ENCODE measurements at regions not wholly inside any gene's neighbourhood (a gene's known extent, or its start where the extent isn't known, plus 50 kb on each side); places are given as distances from the start of the nearest gene placed in this dataset.
A peak's percentile ranks its signal among the peaks of the same experiment; 100 is the strongest.

DNA sequence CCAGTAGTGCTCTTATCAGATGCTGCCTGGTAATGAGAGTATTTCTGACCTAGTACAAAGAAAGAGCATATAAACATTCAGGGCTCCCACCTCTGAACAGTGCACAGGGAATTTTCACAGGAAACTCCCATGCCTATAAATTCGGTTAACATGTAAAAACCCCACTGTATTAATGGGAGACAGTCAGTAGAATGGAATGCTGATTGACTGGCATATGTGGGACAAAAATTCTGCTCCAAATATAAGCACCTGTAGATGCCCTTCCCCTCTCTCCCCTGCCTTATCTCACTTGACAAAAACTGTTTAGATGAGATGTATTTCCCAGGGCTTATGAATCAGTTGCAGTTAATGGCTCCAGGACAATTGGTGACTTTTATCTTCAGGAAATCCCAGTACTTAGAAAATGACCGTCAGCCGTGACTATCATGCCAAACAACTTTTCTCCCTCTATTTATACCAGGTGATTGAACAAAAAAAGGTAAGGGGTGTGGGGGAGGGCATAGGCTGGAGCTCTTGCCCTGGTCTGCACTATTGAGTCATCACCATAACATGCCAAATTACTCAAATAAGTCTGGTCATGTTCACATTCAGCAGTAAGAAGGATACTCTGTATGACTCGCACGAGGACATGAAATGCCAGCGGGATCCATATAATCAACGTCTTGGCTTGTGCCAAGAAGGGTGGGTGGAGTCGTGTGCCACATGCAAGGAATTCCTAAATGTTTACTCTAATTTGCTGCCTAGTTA is 176.4 kb upstream of the BMP2 start:
- no peak overlapping the region for H3K4me3 ChIP-seq (ENCODE audit: low read depth, low read length)
- ChIA-PET CTCF (no interaction called here), POLR2A (interaction anchor here (0.6 kb wide), 1 partner anchor 179 kb away, joined by 5 read pairs; no protein-coding TSS in a partner anchor)
- no peak overlapping the region for H3K27ac ChIP-seq (ENCODE audit: extremely low read depth, low read depth, low read length)
- H3K4me1 ChIP-seq (ENCODE audit: control insufficient read depth, insufficient read depth, low read length), result no peaks in the 10 kb centered on the region
- H3K36me3 ChIP-seq (ENCODE audit: control insufficient read depth in 2 of 2, insufficient read depth in 1 of 2, low read length in 2 of 2), result no peaks in the 10 kb centered on the region
- no peak for TF ChIP-seq ZNF354C (tag by site-specific recombination; IDR thresholded peaks at IDR 0.05; ENCODE audit: borderline replicate concordance, low read depth)
- TF ChIP-seq ZNF248 (tag by site-specific recombination; IDR thresholded peaks at IDR 0.05), result no peak
- no peak for TF ChIP-seq ZNF138 (tag by site-specific recombination; IDR thresholded peaks at IDR 0.05; ENCODE audit: borderline replicate concordance)
- TF ChIP-seq ZNF266 (tag by site-specific recombination; IDR thresholded peaks at IDR 0.05; ENCODE audit: low read depth), result no peak
- TF ChIP-seq, protein P1, sequence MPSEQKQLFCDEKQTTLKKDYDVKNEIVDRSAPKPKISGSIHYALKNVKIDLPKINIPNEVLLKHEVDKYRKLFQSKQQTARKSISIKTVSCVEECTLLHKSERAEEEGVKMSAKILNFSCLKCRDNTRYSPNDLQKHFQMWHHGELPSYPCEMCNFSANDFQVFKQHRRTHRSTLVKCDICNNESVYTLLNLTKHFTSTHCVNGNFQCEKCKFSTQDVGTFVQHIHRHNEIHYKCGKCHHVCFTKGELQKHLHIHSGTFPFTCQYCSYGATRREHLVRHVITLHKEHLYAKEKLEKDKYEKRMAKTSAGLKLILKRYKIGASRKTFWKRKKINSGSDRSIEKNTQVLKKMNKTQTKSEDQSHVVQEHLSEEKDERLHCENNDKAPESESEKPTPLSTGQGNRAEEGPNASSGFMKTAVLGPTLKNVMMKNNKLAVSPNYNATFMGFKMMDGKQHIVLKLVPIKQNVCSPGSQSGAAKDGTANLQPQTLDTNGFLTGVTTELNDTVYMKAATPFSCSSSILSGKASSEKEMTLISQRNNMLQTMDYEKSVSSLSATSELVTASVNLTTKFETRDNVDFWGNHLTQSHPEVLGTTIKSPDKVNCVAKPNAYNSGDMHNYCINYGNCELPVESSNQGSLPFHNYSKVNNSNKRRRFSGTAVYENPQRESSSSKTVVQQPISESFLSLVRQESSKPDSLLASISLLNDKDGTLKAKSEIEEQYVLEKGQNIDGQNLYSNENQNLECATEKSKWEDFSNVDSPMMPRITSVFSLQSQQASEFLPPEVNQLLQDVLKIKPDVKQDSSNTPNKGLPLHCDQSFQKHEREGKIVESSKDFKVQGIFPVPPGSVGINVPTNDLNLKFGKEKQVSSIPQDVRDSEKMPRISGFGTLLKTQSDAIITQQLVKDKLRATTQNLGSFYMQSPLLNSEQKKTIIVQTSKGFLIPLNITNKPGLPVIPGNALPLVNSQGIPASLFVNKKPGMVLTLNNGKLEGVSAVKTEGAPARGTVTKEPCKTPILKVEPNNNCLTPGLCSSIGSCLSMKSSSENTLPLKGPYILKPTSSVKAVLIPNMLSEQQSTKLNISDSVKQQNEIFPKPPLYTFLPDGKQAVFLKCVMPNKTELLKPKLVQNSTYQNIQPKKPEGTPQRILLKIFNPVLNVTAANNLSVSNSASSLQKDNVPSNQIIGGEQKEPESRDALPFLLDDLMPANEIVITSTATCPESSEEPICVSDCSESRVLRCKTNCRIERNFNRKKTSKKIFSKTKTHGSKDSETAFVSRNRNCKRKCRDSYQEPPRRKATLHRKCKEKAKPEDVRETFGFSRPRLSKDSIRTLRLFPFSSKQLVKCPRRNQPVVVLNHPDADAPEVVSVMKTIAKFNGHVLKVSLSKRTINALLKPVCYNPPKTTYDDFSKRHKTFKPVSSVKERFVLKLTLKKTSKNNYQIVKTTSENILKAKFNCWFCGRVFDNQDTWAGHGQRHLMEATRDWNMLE (tag by site-specific recombination; conservative IDR thresholded peaks at IDR 0.05; ENCODE audit: low read depth), result no peak
- no peaks in the 10 kb centered on the region for H3K9me3 ChIP-seq (ENCODE audit: control insufficient read depth, insufficient read depth, low read depth, low read length)

DNA sequence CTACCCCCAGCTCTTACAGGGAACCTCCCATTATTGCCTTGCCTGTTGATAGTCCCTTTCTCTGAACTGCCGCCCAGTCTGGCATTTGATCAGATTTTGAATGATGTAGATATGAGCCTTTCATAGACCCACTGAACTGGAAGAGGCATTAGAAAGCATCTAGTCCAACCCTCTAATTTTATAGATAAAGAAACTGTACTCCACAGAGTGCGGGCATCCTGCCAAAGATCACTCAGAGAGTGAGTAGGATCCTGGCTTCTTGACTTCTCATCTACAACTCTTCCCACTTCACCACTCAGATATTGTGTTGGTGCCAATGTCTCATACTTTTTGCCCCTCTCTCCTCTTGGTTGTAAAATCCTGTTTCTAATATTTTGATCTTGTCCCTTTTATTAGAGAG is 179.2 kb upstream of the BMP2 start:
- H3K4me3 ChIP-seq (ENCODE audit: low read depth, low read length), result no peak overlapping the region
- ChIA-PET CTCF (interaction anchor here (0.9 to 1.2 kb wide), 3 partner anchors 40 to 177 kb away, joined by 5 read pairs; no protein-coding TSS in a partner anchor), POLR2A (no interaction called here)
- no peaks in the 10 kb centered on the region for H3K4me1 ChIP-seq (ENCODE audit: control insufficient read depth, insufficient read depth, low read length)
- H3K27ac ChIP-seq (ENCODE audit: extremely low read depth, low read depth, low read length), result no peak overlapping the region
- H3K36me3 ChIP-seq (ENCODE audit: control insufficient read depth in 2 of 2, insufficient read depth in 1 of 2, low read length in 2 of 2), result no peaks in the 10 kb centered on the region
- TF ChIP-seq ZSCAN23 (tag by site-specific recombination; IDR thresholded peaks at IDR 0.05), result no peak
- TF ChIP-seq ZNF248 (tag by site-specific recombination; IDR thresholded peaks at IDR 0.05), result no peak
- no peak for TF ChIP-seq ZNF548 (tag by site-specific recombination; IDR thresholded peaks at IDR 0.05)
- no peak for TF ChIP-seq ZNF155 (tag by site-specific recombination; IDR thresholded peaks at IDR 0.05)
- no peaks in the 10 kb centered on the region for H3K9me3 ChIP-seq (ENCODE audit: control insufficient read depth, insufficient read depth, low read depth, low read length)

DNA sequence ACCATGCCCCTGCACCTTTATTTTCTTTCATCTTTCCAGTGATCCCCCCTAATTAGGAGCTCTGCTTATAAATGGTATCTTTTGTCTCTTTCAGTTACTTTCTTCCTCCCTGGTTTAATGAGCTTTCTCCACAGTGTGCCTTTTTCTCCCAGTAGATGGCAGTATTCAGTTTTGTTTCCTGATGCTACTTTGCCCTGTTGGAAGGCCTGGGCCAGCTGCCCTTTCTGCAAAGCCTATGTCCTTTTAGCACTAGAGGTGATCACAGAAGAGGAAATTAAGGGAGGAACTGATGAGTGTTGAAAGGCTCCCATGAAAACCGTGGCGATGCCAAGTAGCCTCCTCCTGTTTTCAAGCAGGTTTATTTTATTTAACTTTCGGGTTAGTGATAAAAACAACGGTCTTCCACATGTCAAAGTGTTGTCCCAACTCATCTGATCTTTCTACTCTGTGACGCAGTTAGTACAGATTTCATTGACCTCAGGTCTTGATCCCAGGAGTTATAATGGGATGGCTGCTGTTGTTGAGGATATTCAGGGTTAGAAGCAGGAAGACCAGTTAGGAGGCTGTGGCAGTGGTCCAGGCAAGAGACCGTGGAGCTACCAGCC is 184.2 kb upstream of the BMP2 start:
- Histone ChIP-seq H3K36me3 (ENCODE audit: control insufficient read depth in 2 of 2, insufficient read depth in 1 of 2, low read length in 2 of 2) (no peaks in the 10 kb centered on the region), H3K27ac (ENCODE audit: extremely low read depth, low read depth, low read length) (no peak overlapping the region), H3K4me3 (ENCODE audit: low read depth, low read length) (no peak overlapping the region), H3K4me1 (ENCODE audit: control insufficient read depth, insufficient read depth, low read length) (no peaks in the 10 kb centered on the region), H3K9me3 (ENCODE audit: control insufficient read depth, insufficient read depth, low read depth, low read length) (no peaks in the 10 kb centered on the region)
- POLR2A ChIA-PET, result no interaction called here
- TF ChIP-seq ZNF221 (tag by site-specific recombination; IDR thresholded peaks at IDR 0.05; ENCODE audit: borderline replicate concordance) (no peak), ZNF654 (tag by site-specific recombination; IDR thresholded peaks at IDR 0.05; ENCODE audit: low read depth) (peak; percentile 55)
- CTCF ChIA-PET, result interaction anchor here (0.6 to 2.7 kb wide), 37 partner anchors 8 to 838 kb away, joined by 3 to 16 read pairs (median 3); no protein-coding TSS in a partner anchor

DNA sequence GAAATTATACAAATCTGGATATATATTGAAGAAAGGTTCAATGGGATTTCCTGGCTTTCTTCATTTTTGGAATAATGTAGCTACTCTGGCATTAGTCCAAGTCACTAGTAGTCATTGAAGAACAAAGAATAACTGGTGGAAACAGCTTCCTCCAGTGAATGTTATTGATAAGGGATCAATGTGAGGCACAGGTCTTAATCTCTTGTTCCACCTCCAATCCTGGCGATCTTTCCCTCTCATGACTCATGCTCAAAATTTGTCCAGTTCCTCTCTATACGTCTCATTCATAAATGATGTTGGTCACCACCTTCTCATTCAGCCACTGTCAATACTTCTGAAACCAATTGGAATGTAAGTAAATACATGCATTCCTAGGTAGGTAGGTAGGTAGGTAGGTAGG is 185.0 kb upstream of the BMP2 start:
- Histone ChIP-seq H3K36me3 (ENCODE audit: control insufficient read depth in 2 of 2, insufficient read depth in 1 of 2, low read length in 2 of 2) (no peaks in the 10 kb centered on the region), H3K27ac (ENCODE audit: extremely low read depth, low read depth, low read length) (no peak overlapping the region), H3K9me3 (ENCODE audit: control insufficient read depth, insufficient read depth, low read depth, low read length) (no peaks in the 10 kb centered on the region), H3K4me1 (ENCODE audit: control insufficient read depth, insufficient read depth, low read length) (no peaks in the 10 kb centered on the region), H3K4me3 (ENCODE audit: low read depth, low read length) (no peak overlapping the region)
- ChIA-PET CTCF (interaction anchor here (0.6 to 2.7 kb wide), 30 partner anchors 7 to 837 kb away, joined by 3 to 16 read pairs (median 4); no protein-coding TSS in a partner anchor), POLR2A (no interaction called here)
- TF ChIP-seq, protein P2, sequence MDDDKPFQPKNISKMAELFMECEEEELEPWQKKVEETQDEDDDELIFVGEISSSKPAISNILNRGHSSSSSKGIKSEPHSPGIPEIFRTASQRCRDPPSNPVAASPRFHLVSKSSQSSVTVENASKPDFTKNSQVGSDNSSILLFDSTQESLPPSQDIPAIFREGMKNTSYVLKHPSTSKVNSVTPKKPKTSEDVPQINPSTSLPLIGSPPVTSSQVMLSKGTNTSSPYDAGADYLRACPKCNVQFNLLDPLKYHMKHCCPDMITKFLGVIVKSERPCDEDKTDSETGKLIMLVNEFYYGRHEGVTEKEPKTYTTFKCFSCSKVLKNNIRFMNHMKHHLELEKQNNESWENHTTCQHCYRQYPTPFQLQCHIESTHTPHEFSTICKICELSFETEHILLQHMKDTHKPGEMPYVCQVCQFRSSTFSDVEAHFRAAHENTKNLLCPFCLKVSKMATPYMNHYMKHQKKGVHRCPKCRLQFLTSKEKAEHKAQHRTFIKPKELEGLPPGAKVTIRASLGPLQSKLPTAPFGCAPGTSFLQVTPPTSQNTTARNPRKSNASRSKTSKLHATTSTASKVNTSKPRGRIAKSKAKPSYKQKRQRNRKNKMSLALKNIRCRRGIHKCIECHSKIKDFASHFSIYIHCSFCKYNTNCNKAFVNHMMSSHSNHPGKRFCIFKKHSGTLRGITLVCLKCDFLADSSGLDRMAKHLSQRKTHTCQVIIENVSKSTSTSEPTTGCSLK (tag by site-specific recombination; IDR thresholded peaks at IDR 0.05), result no peak
- TF ChIP-seq, protein P3, sequence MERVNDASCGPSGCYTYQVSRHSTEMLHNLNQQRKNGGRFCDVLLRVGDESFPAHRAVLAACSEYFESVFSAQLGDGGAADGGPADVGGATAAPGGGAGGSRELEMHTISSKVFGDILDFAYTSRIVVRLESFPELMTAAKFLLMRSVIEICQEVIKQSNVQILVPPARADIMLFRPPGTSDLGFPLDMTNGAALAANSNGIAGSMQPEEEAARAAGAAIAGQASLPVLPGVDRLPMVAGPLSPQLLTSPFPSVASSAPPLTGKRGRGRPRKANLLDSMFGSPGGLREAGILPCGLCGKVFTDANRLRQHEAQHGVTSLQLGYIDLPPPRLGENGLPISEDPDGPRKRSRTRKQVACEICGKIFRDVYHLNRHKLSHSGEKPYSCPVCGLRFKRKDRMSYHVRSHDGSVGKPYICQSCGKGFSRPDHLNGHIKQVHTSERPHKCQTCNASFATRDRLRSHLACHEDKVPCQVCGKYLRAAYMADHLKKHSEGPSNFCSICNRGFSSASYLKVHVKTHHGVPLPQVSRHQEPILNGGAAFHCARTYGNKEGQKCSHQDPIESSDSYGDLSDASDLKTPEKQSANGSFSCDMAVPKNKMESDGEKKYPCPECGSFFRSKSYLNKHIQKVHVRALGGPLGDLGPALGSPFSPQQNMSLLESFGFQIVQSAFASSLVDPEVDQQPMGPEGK (tag by site-specific recombination; IDR thresholded peaks at IDR 0.05), result no peak
